ENCODE measurements at regions not wholly inside any gene's neighbourhood (a gene's known extent, or its start where the extent isn't known, plus 50 kb on each side); places are given as distances from the start of the nearest gene placed in this dataset.

- Histone ChIP-seq H3K56ac (replicated peaks; ENCODE audit: insufficient read length, low read depth, low read length) (no peak overlapping the region), H3K23ac (ENCODE audit: insufficient read length) (no peak overlapping the region), H3K9ac (replicated peaks in 1 of 4; ENCODE audit: extremely low read depth in 1 of 4, low read depth in 3 of 4, low read length in 3 of 4) (no peak overlapping the region), H2BK20ac (ENCODE audit: low read length) (no peak overlapping the region), H2AFZ (ENCODE audit: low read length) (no peak overlapping the region), H2BK12ac (ENCODE audit: low read depth, low read length) (no peak overlapping the region), H3K18ac (ENCODE audit: extremely low read depth, low read length) (no peak overlapping the region), H2BK120ac (replicated peaks; ENCODE audit: low read depth, low read length) (no peak overlapping the region), H3K36me3 (ENCODE audit: control insufficient read depth in 2 of 4, insufficient read depth in 4 of 4, low read length in 3 of 4) (no peaks in the 10 kb centered on the region), H3K27me3 (replicated peaks in 1 of 4; ENCODE audit: control insufficient read depth in 3 of 4, extremely low read depth in 1 of 4, insufficient read depth in 3 of 4, low read length in 3 of 4) (no peaks in the 10 kb centered on the region), H3K4me1 (replicated peaks in 1 of 4; ENCODE audit: control insufficient read depth in 3 of 4, insufficient read depth in 4 of 4, low read length in 3 of 4) (peaks cover 0 to 2% (median 0%) of the 10 kb centered on the region in 4 experiments; a peak in 1 of 7 replicates), H4K8ac (ENCODE audit: extremely low read depth, insufficient read depth, low read length) (no peak overlapping the region), H3K79me1 (ENCODE audit: low read depth, low read length) (no peaks in the 10 kb centered on the region), H3K4ac (replicated peaks; ENCODE audit: insufficient read length, low read depth, low read length) (no peak overlapping the region), H3K27ac (ENCODE audit: low read depth, low read length) (no peak overlapping the region), H3K79me2 (ENCODE audit: control insufficient read depth in 1 of 2, insufficient read depth in 2 of 2, low read length in 2 of 2) (no peaks in the 10 kb centered on the region), H2BK15ac (ENCODE audit: low read length) (no peak overlapping the region), H3K9me3 (ENCODE audit: insufficient read depth in 2 of 2, low read depth in 1 of 2, low read length in 1 of 2) (no peaks in the 10 kb centered on the region), H4K20me1 (replicated peaks in 1 of 2; ENCODE audit: control insufficient read depth in 1 of 2, insufficient read depth in 2 of 2, low read length in 2 of 2) (no peaks in the 10 kb centered on the region), H2AK5ac (ENCODE audit: low read depth, low read length) (no peak overlapping the region), H4K91ac (replicated peaks; ENCODE audit: insufficient read length, low read length) (no peak overlapping the region), H4K5ac (ENCODE audit: insufficient read length, low read depth, low read length) (no peak overlapping the region), H3K23me2 (ENCODE audit: low read depth, low read length) (no peaks in the 10 kb centered on the region; the same call in 1 of the 2 replicates), H2BK5ac (ENCODE audit: low read depth, low read length) (no peak overlapping the region), H3K14ac (ENCODE audit: insufficient read length) (no peak overlapping the region), H3K4me2 (ENCODE audit: insufficient read depth in 1 of 2, low read depth in 2 of 2, low read length in 2 of 2) (no peak overlapping the region), H3K4me3 (ENCODE audit: extremely low read depth in 1 of 4, insufficient read depth in 2 of 4, low read depth in 3 of 4, low read length in 4 of 4) (no peak overlapping the region)
- ChIA-PET POLR2A (ENCODE audit: partially characterized antibody) (no interaction called here), CTCF (ENCODE audit: partially characterized antibody) (no interaction called here)
- FAIRE-seq (no peak), DNase-seq (ENCODE audit: low read depth in 1 of 2, low spot score in 2 of 2) (no peak)
- 91% methylated on average over 10 of the region's 10 CpGs; no CpG with 5 or more reads in 1 of the 2 experiments for WGBS, 2 experiments (ENCODE audit: extremely low coverage in 1 of 2, insufficient coverage in 1 of 2, insufficient read length in 1 of 2, insufficient replicate concordance in 2 of 2, low coverage in 1 of 2, low lambda C conversion rate in 2 of 2, missing lambda C conversion rate in 1 of 2)
- TF ChIP-seq CBX5 (IDR thresholded peaks at IDR 0.05; ENCODE audit: low read depth, low read length) = no peak
- no peak for TF ChIP-seq HDAC2 (IDR thresholded peaks at IDR 0.05; ENCODE audit: borderline replicate concordance in 1 of 2, low read depth in 2 of 2, low read length in 2 of 2)
- TF ChIP-seq KDM4A (IDR thresholded peaks at IDR 0.05; ENCODE audit: low read depth, low read length, severe bottlenecking) = no peak
- no peak for TF ChIP-seq RBBP5 (IDR thresholded peaks at IDR 0.05; ENCODE audit: borderline replicate concordance, low read depth, low read length)
- no peak for TF ChIP-seq ATF2 (IDR thresholded peaks at IDR 0.05; ENCODE audit: low read length)
- TF ChIP-seq HDAC6 (IDR thresholded peaks at IDR 0.05; ENCODE audit: low read depth, low read length) = no peak
- no peak for TF ChIP-seq NANOG (IDR thresholded peaks at IDR 0.05; ENCODE audit: insufficient read depth, low read depth, low read length, poor library complexity, severe bottlenecking)
- TF ChIP-seq BACH1 (IDR thresholded peaks at IDR 0.05; ENCODE audit: low read length) = no peak
- TF ChIP-seq GABPA (IDR thresholded peaks at IDR 0.05; ENCODE audit: borderline replicate concordance, insufficient read depth, low read length) = no peak
- TF ChIP-seq EP300 (IDR thresholded peaks at IDR 0.05; ENCODE audit: borderline replicate concordance in 1 of 2, low read depth in 2 of 2, low read length in 2 of 2) = no peak
- no peak for TF ChIP-seq KDM5A (IDR thresholded peaks at IDR 0.05; ENCODE audit: low read length)
- no peak for TF ChIP-seq RNF2 (IDR thresholded peaks at IDR 0.05; ENCODE audit: borderline replicate concordance, low read depth, low read length, missing control alignments, poor library complexity, severe bottlenecking)
Measured at GRCh38 chr10:30683496-30683895, 53.9 kb upstream of the LYZL2 start.

Measured in H1 (cell line).